Kidney (tissue), 13 donors: ENCODE measurements at regions not wholly inside any gene's neighbourhood (a gene's known extent, or its start where the extent isn't known, plus 50 kb on each side); places are given as distances from the start of the nearest gene placed in this dataset.

Experiments used
- DNase-seq, 5 donors: peaks; one replicate each; pipeline ENCODE4 v3.0.0-alpha.2; 2013 to 2020
- FAIRE-seq: peaks from 2 replicates; lab custom pipeline; 2012; peaks lifted over from hg19 to GRCh38; lab: Jason Lieb, UNC
- H3K27ac ChIP-seq, 2 donors: one replicate each; pipeline ENCODE4 v1.7.0; 2013; ENCODE audit warnings: low read depth in 2 of 2, low read length in 2 of 2, inconsistent platforms in 1 of 2
- H3K27me3 ChIP-seq: one replicate; pipeline ENCODE4 v1.7.1; 2013; ENCODE audit warnings: low read length, inconsistent platforms; ENCODE audit not compliant: control insufficient read depth, insufficient read depth
- H3K36me3 ChIP-seq, 3 donors: one replicate each; pipeline versions ENCODE4 v1.7.0 to v1.7.1; 2013; ENCODE audit warnings: low read length in 3 of 3, control low read depth in 1 of 3, inconsistent platforms in 1 of 3; ENCODE audit not compliant: insufficient read depth in 3 of 3, control insufficient read depth in 2 of 3
- H3K4me1 ChIP-seq, 3 donors: one replicate each; pipeline versions ENCODE4 v1.7.0 to v1.7.1; 2013; ENCODE audit warnings: low read length in 3 of 3, inconsistent platforms in 1 of 3, low read depth in 1 of 3; ENCODE audit not compliant: control insufficient read depth in 2 of 3, insufficient read depth in 2 of 3
- H3K4me3 ChIP-seq, 3 donors: one replicate each; pipeline versions ENCODE4 v1.7.0 to v1.8.1; 2013; ENCODE audit warnings: low read length in 3 of 3, control low read depth in 1 of 3, inconsistent platforms in 1 of 3
- H3K9ac ChIP-seq, 3 donors: one replicate each; pipeline versions ENCODE4 v1.7.0 to v1.7.1; 2013; ENCODE audit warnings: low read length in 3 of 3, control low read depth in 1 of 3, inconsistent platforms in 1 of 3
- H3K9me3 ChIP-seq, 3 donors: one replicate each; pipeline versions ENCODE4 v1.7.0 to v1.7.1; 2013; ENCODE audit warnings: low read length in 3 of 3, control low read depth in 1 of 3, inconsistent platforms in 1 of 3; ENCODE audit not compliant: control insufficient read depth in 2 of 3, insufficient read depth in 1 of 3
- intact Hi-C: fragments of 100-400 bp; cut with DNase I; formaldehyde crosslinking; loops from one replicate; pipeline ENCODE4 v1.11.1; 2022
- TF ChIP-seq, protein P1 (sequence below): IDR thresholded peaks from 3 replicates; pipeline ENCODE4 v1.5.1; 2012; ENCODE audit warnings: mild to moderate bottlenecking, moderate library complexity, borderline replicate concordance; ENCODE audit not compliant: insufficient read depth; ENCODE audit errors: extremely low read depth
- donor health status: control.
- donor health status: control.
- donor health status: control.
- donor health status: control.
- donor health status: control.
- donor health status: DM: yes; HTN: yes; CAD: no.
- donor health status: Normal renal cell carcinoma (clear cell type).

DNA sequence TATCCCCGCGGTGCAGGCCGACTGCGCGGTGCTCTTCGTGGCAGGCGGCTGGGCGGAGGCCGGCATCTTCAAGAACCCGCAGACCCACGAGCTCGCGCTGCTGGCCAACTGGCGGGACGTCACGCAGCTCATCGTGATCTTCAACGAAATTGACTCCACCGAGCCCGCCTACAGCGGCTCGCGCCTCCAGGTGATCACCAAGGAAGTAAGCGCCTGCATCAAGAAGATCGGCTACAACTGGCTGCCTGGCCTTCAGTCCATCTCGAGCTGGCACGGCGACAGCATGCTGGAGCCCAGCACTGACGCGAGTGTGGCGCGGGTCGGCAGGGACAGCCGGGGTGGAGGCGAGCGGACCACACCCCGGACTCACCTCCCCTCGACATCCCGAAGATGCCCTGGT lies 53.9 kb upstream of the MTNR1B start:
- FAIRE-seq (no peak), DNase-seq (no peak)
- Histone ChIP-seq H3K9ac (no peak overlapping the region), H3K9me3 (no peaks in the 10 kb centered on the region), H3K27me3 (no peaks in the 10 kb centered on the region), H3K4me1 (no peaks in the 10 kb centered on the region), H3K27ac (no peak overlapping the region), H3K4me3 (no peak overlapping the region), H3K36me3 (no peaks in the 10 kb centered on the region)
- intact Hi-C loops = no loop called here
- TF ChIP-seq, protein P1, sequence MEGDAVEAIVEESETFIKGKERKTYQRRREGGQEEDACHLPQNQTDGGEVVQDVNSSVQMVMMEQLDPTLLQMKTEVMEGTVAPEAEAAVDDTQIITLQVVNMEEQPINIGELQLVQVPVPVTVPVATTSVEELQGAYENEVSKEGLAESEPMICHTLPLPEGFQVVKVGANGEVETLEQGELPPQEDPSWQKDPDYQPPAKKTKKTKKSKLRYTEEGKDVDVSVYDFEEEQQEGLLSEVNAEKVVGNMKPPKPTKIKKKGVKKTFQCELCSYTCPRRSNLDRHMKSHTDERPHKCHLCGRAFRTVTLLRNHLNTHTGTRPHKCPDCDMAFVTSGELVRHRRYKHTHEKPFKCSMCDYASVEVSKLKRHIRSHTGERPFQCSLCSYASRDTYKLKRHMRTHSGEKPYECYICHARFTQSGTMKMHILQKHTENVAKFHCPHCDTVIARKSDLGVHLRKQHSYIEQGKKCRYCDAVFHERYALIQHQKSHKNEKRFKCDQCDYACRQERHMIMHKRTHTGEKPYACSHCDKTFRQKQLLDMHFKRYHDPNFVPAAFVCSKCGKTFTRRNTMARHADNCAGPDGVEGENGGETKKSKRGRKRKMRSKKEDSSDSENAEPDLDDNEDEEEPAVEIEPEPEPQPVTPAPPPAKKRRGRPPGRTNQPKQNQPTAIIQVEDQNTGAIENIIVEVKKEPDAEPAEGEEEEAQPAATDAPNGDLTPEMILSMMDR = no peak

DNA sequence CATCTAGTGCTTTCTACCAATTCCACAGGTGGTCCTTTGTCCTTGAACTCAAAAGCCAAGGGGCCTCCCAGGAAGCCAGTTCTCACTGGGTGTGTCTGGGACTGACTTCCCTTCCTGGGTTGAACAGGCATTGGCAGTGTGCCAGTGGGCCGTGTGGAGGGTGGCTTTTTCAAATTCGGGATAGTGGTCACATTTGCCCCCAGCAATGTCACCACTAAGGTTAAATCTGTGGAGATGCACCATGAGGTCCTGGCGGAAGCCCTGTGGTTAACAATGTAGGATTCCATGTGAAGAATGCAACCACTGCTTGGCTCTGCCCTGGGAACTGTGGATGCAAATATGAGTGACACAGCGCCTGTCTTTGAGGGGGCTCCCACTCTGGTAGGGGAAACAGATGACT lies 53.2 kb upstream of the MTNR1B start:
- FAIRE-seq = no peak
- intact Hi-C loops = no loop called here
- no peaks in the 10 kb centered on the region for H3K4me1 ChIP-seq

DNA sequence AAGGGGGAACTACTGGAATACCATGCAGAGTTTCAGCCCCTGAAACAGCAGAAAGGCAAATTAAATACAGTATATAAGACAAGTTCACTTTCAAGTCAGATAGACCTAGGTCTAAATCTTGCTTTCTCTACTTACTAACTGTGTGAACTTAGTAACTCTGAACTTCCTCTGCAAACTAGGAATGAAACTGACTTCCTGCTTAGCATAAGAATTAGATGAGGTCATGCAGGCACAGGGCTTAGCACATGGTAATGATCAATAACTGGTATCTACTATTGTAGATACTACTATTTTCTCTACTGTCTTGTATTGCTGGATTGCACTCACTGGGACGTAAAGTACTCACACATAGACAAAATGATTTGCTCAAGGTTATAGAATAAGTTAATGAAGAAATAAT lies 51.5 kb upstream of the MTNR1B start:
- intact Hi-C loops = no loop called here
- H3K9ac ChIP-seq = no peak overlapping the region
- no peaks in the 10 kb centered on the region for H3K27me3 ChIP-seq
- DNase-seq (no peak), FAIRE-seq (no peak)
- H3K4me3 ChIP-seq = no peak overlapping the region
- H3K27ac ChIP-seq = no peak overlapping the region
- no peaks in the 10 kb centered on the region for H3K4me1 ChIP-seq
- H3K9me3 ChIP-seq = no peaks in the 10 kb centered on the region
- TF ChIP-seq, protein P1 = no peak
- H3K36me3 ChIP-seq = no peaks in the 10 kb centered on the region

More for the DNA sequence above, 53.2 kb upstream of the MTNR1B start:
- Histone ChIP-seq H3K36me3 (no peaks in the 10 kb centered on the region), H3K9ac (no peak overlapping the region), H3K27ac (no peak overlapping the region), H3K4me3 (no peak overlapping the region), H3K9me3 (no peaks in the 10 kb centered on the region), H3K27me3 (no peaks in the 10 kb centered on the region)
- DNase-seq = no peak
- TF ChIP-seq, protein P1 = no peak

DNA sequence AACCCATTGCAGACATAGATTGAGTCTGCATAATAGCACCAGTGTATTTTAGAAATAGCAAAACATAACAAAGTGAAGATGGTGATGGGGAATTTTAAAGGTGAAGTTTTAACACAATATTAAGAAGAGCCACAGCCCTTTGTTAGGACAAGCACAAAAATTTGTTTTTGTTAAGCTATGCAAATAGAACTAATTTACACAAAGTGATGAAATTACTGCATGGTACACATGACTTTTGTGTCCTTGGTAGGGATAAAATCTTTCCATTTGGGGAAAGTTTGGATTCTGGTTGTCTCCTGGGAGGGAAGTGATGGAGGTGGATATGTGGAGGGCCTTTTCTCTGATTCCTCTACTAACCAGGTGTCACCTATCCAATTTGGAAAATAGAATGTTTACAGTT lies 50.4 kb upstream of the MTNR1B start:
- Histone ChIP-seq H3K9me3 (no peaks in the 10 kb centered on the region), H3K4me3 (no peak overlapping the region), H3K27me3 (no peaks in the 10 kb centered on the region), H3K27ac (no peak overlapping the region), H3K9ac (no peak overlapping the region), H3K4me1 (no peaks in the 10 kb centered on the region), H3K36me3 (no peaks in the 10 kb centered on the region)
- FAIRE-seq (no peak), DNase-seq (no peak)
- intact Hi-C loops = no loop called here
- TF ChIP-seq, protein P1 = no peak
